HepG2 (cell line): ENCODE measurements at regions not wholly inside any gene's neighbourhood (a gene's known extent, or its start where the extent isn't known, plus 50 kb on each side); places are given as distances from the start of the nearest gene placed in this dataset.
A peak's percentile ranks its signal among the peaks of the same experiment; 100 is the strongest.

Source experiments
- ATAC-seq: fragments of 200-7000 bp; cut with Tn5 transposase; 3 replicates; pipeline ENCODE4 v1.9.1; 2020; ENCODE audit warnings: mild to moderate bottlenecking, moderate library complexity
- BruUV-seq: library from RNA; stranded (reverse); fragments of 400-500 nt; replicated peaks from 2 replicates; lab custom pipeline; 2021; lab: Mats Ljungman, UMichigan
- CTCF ChIA-PET: fragments of 300-600 bp; formaldehyde crosslinking; extraction: SDS; loops from one replicate; lab custom pipeline; 2021; ENCODE audit warnings: low total read pairs, inconsistent platforms, low intra/inter-chr PET ratio; lab: Yijun Ruan, JAX
- POLR2A ChIA-PET: fragments of 350-600 bp; sonication (Branson Sonifier 250); formaldehyde crosslinking; loops from one replicate; lab custom pipeline; 2020; ENCODE audit warnings: antibody characterized with exemption, inconsistent platforms; lab: Yijun Ruan, JAX
- DNase-seq: peaks from one replicate; pipeline ENCODE4 v3.0.0-alpha.2; 2015; ENCODE audit warnings: low spot score
- FAIRE-seq: peaks from 3 replicates; lab custom pipeline; 2011; peaks lifted over from hg19 to GRCh38; lab: Jason Lieb, UNC
- H2AFZ ChIP-seq: one replicate; pipeline ENCODE4 v1.6.1; 2011; ENCODE audit warnings: low read length, inconsistent platforms
- H3K27ac ChIP-seq: fragments of 300-600 bp; 3 replicates; pipeline ENCODE4 v1.8.0; 2011; ENCODE audit warnings: mixed run types, mild to moderate bottlenecking, mixed read lengths, low read length, inconsistent platforms; ENCODE audit not compliant: insufficient read depth; ENCODE audit errors: extremely low read length
- H3K27me3 ChIP-seq, 2 experiments: fragments of 200-600 bp in 1 of 2; 2 replicates in 1 of 2; 3 replicates in 1 of 2; pipeline versions ENCODE4 v1.6.0 to v1.8.0; 2011; ENCODE audit warnings: low read length in 2 of 2, mild to moderate bottlenecking in 2 of 2, moderate library complexity in 2 of 2, inconsistent platforms in 1 of 2; ENCODE audit not compliant: insufficient read depth in 2 of 2, control insufficient read depth in 1 of 2
- H3K36me3 ChIP-seq, 2 experiments: fragments of 200-600 bp in 1 of 2; replicated peaks in 1 of 2; 2 replicates in 1 of 2; 3 replicates in 1 of 2; pipeline versions ENCODE4 v1.5.1 to v1.8.0; 2011; ENCODE audit warnings: low read length in 2 of 2, inconsistent platforms in 1 of 2; ENCODE audit not compliant: insufficient read depth in 2 of 2, control insufficient read depth in 1 of 2
- H3K4me1 ChIP-seq: 2 replicates; pipeline ENCODE4 v1.5.1; 2012; ENCODE audit warnings: low read length, inconsistent platforms; ENCODE audit not compliant: insufficient read depth
- H3K4me2 ChIP-seq: 2 replicates; pipeline ENCODE4 v1.6.0; 2011; ENCODE audit warnings: low read depth, low read length, inconsistent platforms
- H3K4me3 ChIP-seq, 3 experiments: fragments of 200-600 bp in 1 of 3; sonication (generic), shearing (Covaris generic) in 1 of 3; replicated peaks in 1 of 3; 2 replicates each; pipeline ENCODE4 v1.5.1; 2011 to 2016; ENCODE audit warnings: low read length in 3 of 3, inconsistent platforms in 2 of 3, low read depth in 2 of 3, mild to moderate bottlenecking in 2 of 3, control low read depth in 1 of 3, mixed read lengths in 1 of 3; ENCODE audit not compliant: insufficient read depth in 1 of 3
- H3K79me2 ChIP-seq: one replicate; pipeline ENCODE4 v1.6.1; 2011; ENCODE audit warnings: low read length, inconsistent platforms; ENCODE audit not compliant: insufficient read depth
- H3K9ac ChIP-seq: 2 replicates; pipeline ENCODE4 v1.6.0; 2011; ENCODE audit warnings: mild to moderate bottlenecking, low read depth, low read length, inconsistent platforms; ENCODE audit not compliant: insufficient read depth
- H3K9me3 ChIP-seq: 2 replicates; pipeline ENCODE4 v1.5.1; 2012; ENCODE audit warnings: mild to moderate bottlenecking, low read length
- H4K20me1 ChIP-seq: 2 replicates; pipeline ENCODE4 v1.6.0; 2011; ENCODE audit warnings: inconsistent platforms, mild to moderate bottlenecking, low read length, moderate library complexity; ENCODE audit not compliant: insufficient read depth
- ARNT ChIP-seq: fragments of 450-650 bp; IDR thresholded peaks from 2 replicates; pipeline ENCODE4 v1.6.1; 2017
- BCL3 ChIP-seq: sonication (generic); formaldehyde crosslinking; IDR thresholded peaks from 2 replicates; pipeline ENCODE4 v1.5.1; 2020; ENCODE audit warnings: mild to moderate bottlenecking, missing genetic modification reagents, moderate library complexity
- BORCS8-MEF2B ChIP-seq: sonication (generic); formaldehyde crosslinking; IDR thresholded peaks from 2 replicates; pipeline ENCODE4 v1.8.0; 2022; ENCODE audit warnings: mild to moderate bottlenecking, missing genetic modification reagents
- DRAP1 ChIP-seq: IDR thresholded peaks from 2 replicates; pipeline ENCODE4 v1.6.1; 2016; ENCODE audit warnings: missing genetic modification reagents, missing compliant biosample characterization
- MAFK ChIP-seq, 2 experiments: IDR thresholded peaks in 1 of 2; conservative IDR thresholded peaks in 1 of 2; 2 replicates each; pipeline ENCODE4 v1.6.1; 2011; ENCODE audit warnings: improper control_type of control experiment in 2 of 2, low read length in 2 of 2
- MBD4 ChIP-seq: IDR thresholded peaks from 2 replicates; pipeline ENCODE4 v1.6.1; 2012; ENCODE audit warnings: low read length, inconsistent platforms, borderline replicate concordance
- MTF1 ChIP-seq: sonication (generic); formaldehyde crosslinking; IDR thresholded peaks from 2 replicates; pipeline ENCODE4 v1.5.0; 2020; ENCODE audit warnings: missing genetic modification reagents
- MTF2 ChIP-seq: sonication (generic); formaldehyde crosslinking; IDR thresholded peaks from 2 replicates; pipeline ENCODE4 v1.5.0; 2020; ENCODE audit warnings: missing genetic modification reagents, borderline replicate concordance
- MXD3 ChIP-seq: IDR thresholded peaks from 2 replicates; pipeline ENCODE4 v1.6.1; 2016; ENCODE audit warnings: mild to moderate bottlenecking, missing biosample characterization, missing genetic modification reagents
- SNAPC5 ChIP-seq: sonication (generic); formaldehyde crosslinking; IDR thresholded peaks from 2 replicates; pipeline ENCODE4 v1.8.1; 2023; ENCODE audit warnings: mild to moderate bottlenecking, missing genetic modification reagents, borderline replicate concordance
- ZBTB26 ChIP-seq: IDR thresholded peaks from 2 replicates; pipeline ENCODE4 v1.6.1; 2016; ENCODE audit warnings: missing compliant biosample characterization, missing genetic modification reagents, borderline replicate concordance
- ZFP90 ChIP-seq: sonication (generic); formaldehyde crosslinking; IDR thresholded peaks from 2 replicates; pipeline ENCODE4 v1.8.0; 2022; ENCODE audit warnings: missing genetic modification reagents, mild to moderate bottlenecking, inconsistent platforms, borderline replicate concordance
- ZKSCAN5 ChIP-seq: sonication (generic); formaldehyde crosslinking; IDR thresholded peaks from 2 replicates; pipeline ENCODE4 v1.5.1; 2020; ENCODE audit warnings: mild to moderate bottlenecking, missing genetic modification reagents
- ZNF598 ChIP-seq: sonication (generic); formaldehyde crosslinking; IDR thresholded peaks from 2 replicates; pipeline ENCODE4 v1.5.1; 2020; ENCODE audit warnings: mild to moderate bottlenecking, missing genetic modification reagents, borderline replicate concordance
- ZNF678 ChIP-seq: sonication (generic); formaldehyde crosslinking; IDR thresholded peaks from 2 replicates; pipeline ENCODE4 v1.4.0; 2020; ENCODE audit warnings: mild to moderate bottlenecking, missing genetic modification reagents
- ZNF737 ChIP-seq: sonication (generic); formaldehyde crosslinking; IDR thresholded peaks from 2 replicates; pipeline ENCODE4 v1.5.0; 2020; ENCODE audit warnings: missing genetic modification reagents, mild to moderate bottlenecking, borderline replicate concordance
- ZNF75D ChIP-seq: sonication (generic); formaldehyde crosslinking; IDR thresholded peaks from 2 replicates; pipeline ENCODE4 v1.8.1; 2023; ENCODE audit warnings: missing genetic modification reagents, mild to moderate bottlenecking, borderline replicate concordance
- ZNF773 ChIP-seq: sonication (generic); formaldehyde crosslinking; IDR thresholded peaks from 2 replicates; pipeline ENCODE4 v1.4.0; 2020; ENCODE audit warnings: missing genetic modification reagents, borderline replicate concordance
- ZSCAN9 ChIP-seq: IDR thresholded peaks from 2 replicates; pipeline ENCODE4 v1.6.1; 2016; ENCODE audit warnings: borderline replicate concordance
- WGBS: methylation state at CpG from one replicate; pipeline ENCODE4 v1.1.6; 2017; ENCODE audit warnings: low lambda C conversion rate; 5-methylcytosine and 5-hydroxymethylcytosine counted together
- in situ Hi-C: cut with HindIII; loops from 2 replicates; pipeline ENCODE4 v1.10.0; 2017; ENCODE audit warnings: low pct_unique_long_range_greater_than_20kb; ENCODE audit not compliant: extremely low pct_ligation_motif_present
- intact Hi-C: fragments of 100-400 bp; cut with micrococcal nuclease; formaldehyde crosslinking; loops from one replicate; pipeline ENCODE4 v1.10.0; 2022; ENCODE audit not compliant: unreplicated experiment

GRCh38 chr3:145417678-145418077 lies 743.3 kb downstream of the PLOD2 start (continued):
- TF ChIP-seq ZSCAN9 (CRISPR knock-in tag): no peak
- TF ChIP-seq MAFK (conservative IDR thresholded peaks at IDR 0.05 in 1 of 2, IDR thresholded peaks at IDR 0.05 in 1 of 2; ENCODE audit: low read length in 2 of 2): peak in 1 of 2 experiments; percentile 84; a peak in 3 of 4 replicates

- H3K4me2 ChIP-seq: no peak overlapping the region
- intact Hi-C loops (no loop called here), in situ Hi-C loops (no loop called here)
- H3K4me3 ChIP-seq: no peak overlapping the region
- no peaks in the 10 kb centered on the region for H4K20me1 ChIP-seq
- ChIA-PET POLR2A (no interaction called here), CTCF (no interaction called here)
- H3K79me2 ChIP-seq: no peaks in the 10 kb centered on the region
- BruUV-seq: no TSS peak
- WGBS: 4% methylated on average over 3 of the region's 3 CpGs
- H3K9me3 ChIP-seq: no peaks in the 10 kb centered on the region
- H3K27ac ChIP-seq: no peak overlapping the region
- no peaks in the 10 kb centered on the region for H3K36me3 ChIP-seq
- no peak overlapping the region for H3K9ac ChIP-seq
- no peak for FAIRE-seq
- no peaks in the 10 kb centered on the region for H3K27me3 ChIP-seq
- ATAC-seq: no peak
- no peaks in the 10 kb centered on the region for H3K4me1 ChIP-seq
- no peak for TF ChIP-seq ARNT
- no peak for TF ChIP-seq BORCS8-MEF2B
- no peak for TF ChIP-seq MXD3 (CRISPR knock-in tag)
- no peak for TF ChIP-seq ZNF737 (CRISPR knock-in tag)
- no peak for TF ChIP-seq ZKSCAN5 (CRISPR knock-in tag)
- TF ChIP-seq ZNF75D: no peak
- TF ChIP-seq MTF2 (CRISPR knock-in tag): no peak
- no peak for TF ChIP-seq MTF1 (CRISPR knock-in tag)
- TF ChIP-seq ZSCAN9 (CRISPR knock-in tag): no peak
- TF ChIP-seq ZNF598: no peak
- no peak for TF ChIP-seq SNAPC5 (CRISPR knock-in tag)
- TF ChIP-seq ZNF678 (CRISPR knock-in tag): no peak
- no peak for TF ChIP-seq MBD4
- no peak for TF ChIP-seq ZBTB26 (CRISPR knock-in tag)
- TF ChIP-seq ZFP90 (CRISPR knock-in tag): no peak
- TF ChIP-seq ZNF773: no peak
- TF ChIP-seq BCL3 (CRISPR knock-in tag): no peak
- TF ChIP-seq DRAP1 (CRISPR knock-in tag): no peak
- TF ChIP-seq, all 625 proteins: peak for 0
- no peak overlapping the region for H2AFZ ChIP-seq
- DNase-seq: no peak
These were observed 738.4 kb downstream of the PLOD2 start for GRCh38 chr3:145422556-145422955.
